BJ (cell line): ENCODE measurements at regions not wholly inside any gene's neighbourhood (a gene's known extent, or its start where the extent isn't known, plus 50 kb on each side); places are given as distances from the start of the nearest gene placed in this dataset.

ENCODE experiments used
- CTCF ChIA-PET: fragments of 350-600 bp; formaldehyde crosslinking; extraction: SDS; loops from one replicate; lab custom pipeline; 2021; ENCODE audit warnings: antibody characterized with exemption, inconsistent platforms; lab: Yijun Ruan, JAX
- POLR2A ChIA-PET: fragments of 300-600 bp; sonication (Branson Sonifier 250); formaldehyde crosslinking; extraction: SDS; loops from one replicate; lab custom pipeline; 2021; ENCODE audit warnings: antibody characterized with exemption; lab: Charles Lee
- DNase-seq: peaks from one replicate; pipeline ENCODE4 v3.0.0-alpha.2; 2011; ENCODE audit warnings: low read depth
- H3K27me3 ChIP-seq: 2 replicates; pipeline ENCODE4 v1.6.0; 2011; ENCODE audit warnings: low read length; ENCODE audit not compliant: control insufficient read depth, insufficient read depth
- H3K36me3 ChIP-seq: 2 replicates; pipeline ENCODE4 v1.5.1; 2011; ENCODE audit warnings: low read length; ENCODE audit not compliant: control insufficient read depth, insufficient read depth
- H3K4me3 ChIP-seq: 2 replicates; pipeline ENCODE4 v1.5.1; 2011; ENCODE audit warnings: low read depth, mild to moderate bottlenecking, control low read depth, low read length
- CTCF ChIP-seq: IDR thresholded peaks from 2 replicates; pipeline ENCODE4 v1.5.1; 2011; ENCODE audit warnings: low read depth, mild to moderate bottlenecking, control low read depth, inconsistent platforms, low read length, moderate library complexity; ENCODE audit not compliant: insufficient read depth

GRCh38 chr12:13316587-13317246 is 120.2 kb downstream of the EMP1 start:
- ChIA-PET POLR2A (no interaction called here), CTCF (interaction anchor here (1.0 kb wide), 1 partner anchor 9 kb away, joined by 6 read pairs; no protein-coding TSS in a partner anchor)
- no peak for DNase-seq
- Histone ChIP-seq H3K36me3 (no peaks in the 10 kb centered on the region), H3K4me3 (no peak overlapping the region), H3K27me3 (no peaks in the 10 kb centered on the region; the same call in none of the 2 replicates)
- no peak for TF ChIP-seq CTCF

GRCh38 chr12:13313886-13314285 is 117.4 kb downstream of the EMP1 start:
- CTCF ChIA-PET: interaction anchor here (0.7 to 1.5 kb wide), 2 partner anchors 10 to 140 kb away, joined by 3 to 5 read pairs; no protein-coding TSS in a partner anchor
- POLR2A ChIA-PET: no interaction called here

GRCh38 chr12:13311551-13311950 is 115.0 kb downstream of the EMP1 start:
- no peaks in the 10 kb centered on the region; the same call in none of the 2 replicates for H3K27me3 ChIP-seq
- TF ChIP-seq CTCF: no peak
- no peak for DNase-seq
- ChIA-PET POLR2A (no interaction called here), CTCF (interaction anchor here (0.6 to 1.8 kb wide), 4 partner anchors 10 to 54 kb away, joined by 3 to 5 read pairs (median 3); no protein-coding TSS in a partner anchor)
- no peaks in the 10 kb centered on the region for H3K36me3 ChIP-seq
- H3K4me3 ChIP-seq: no peak overlapping the region

More at GRCh38 chr12:13313886-13314285, 117.4 kb downstream of the EMP1 start:
- no peak for DNase-seq
- H3K4me3 ChIP-seq: no peak overlapping the region
- H3K27me3 ChIP-seq: no peaks in the 10 kb centered on the region; the same call in none of the 2 replicates
- no peak for TF ChIP-seq CTCF
- H3K36me3 ChIP-seq: no peaks in the 10 kb centered on the region

- POLR2A ChIA-PET: no interaction called here
- no peaks in the 10 kb centered on the region for H3K27me3 ChIP-seq
- no peaks in the 10 kb centered on the region for H3K36me3 ChIP-seq
- CTCF ChIA-PET: no interaction called here
- no peak for TF ChIP-seq CTCF
- H3K4me3 ChIP-seq: no peak overlapping the region
- no peak for DNase-seq
Observed at GRCh38 chr12:13307143-13307816, 110.8 kb downstream of the EMP1 start.

- POLR2A ChIA-PET: no interaction called here
- Histone ChIP-seq H3K4me3 (no peak overlapping the region), H3K27me3 (no peaks in the 10 kb centered on the region), H3K36me3 (no peaks in the 10 kb centered on the region)
- no peak for TF ChIP-seq CTCF
- no peak for DNase-seq
- CTCF ChIA-PET: interaction anchor here (1.8 kb wide), 1 partner anchor 9 kb away, joined by 5 read pairs; no protein-coding TSS in a partner anchor
Observed at GRCh38 chr12:13304924-13305323, 108.4 kb downstream of the EMP1 start.
